Neural progenitor cell (in vitro differentiated cells): ENCODE measurements at regions not wholly inside any gene's neighbourhood (a gene's known extent, or its start where the extent isn't known, plus 50 kb on each side); places are given as distances from the start of the nearest gene placed in this dataset.

Experiments
- EZH2 ChIP-seq: fragments of 200-600 bp; sonication (generic); IDR thresholded peaks from 2 replicates; pipeline ENCODE4 v1.6.1; 2017; ENCODE audit warnings: antibody characterized with exemption, mild to moderate bottlenecking, moderate library complexity
- EZH2phosphoT487 ChIP-seq: fragments of 200-600 bp; sonication (generic); IDR thresholded peaks from 2 replicates; pipeline ENCODE4 v1.6.1; 2017; ENCODE audit warnings: antibody characterized with exemption
- TF ChIP-seq, protein P1 (sequence below): fragments of 200-600 bp; sonication (generic); IDR thresholded peaks from 2 replicates; pipeline ENCODE4 v1.5.1; 2017; ENCODE audit warnings: antibody characterized with exemption, mild to moderate bottlenecking

DNA sequence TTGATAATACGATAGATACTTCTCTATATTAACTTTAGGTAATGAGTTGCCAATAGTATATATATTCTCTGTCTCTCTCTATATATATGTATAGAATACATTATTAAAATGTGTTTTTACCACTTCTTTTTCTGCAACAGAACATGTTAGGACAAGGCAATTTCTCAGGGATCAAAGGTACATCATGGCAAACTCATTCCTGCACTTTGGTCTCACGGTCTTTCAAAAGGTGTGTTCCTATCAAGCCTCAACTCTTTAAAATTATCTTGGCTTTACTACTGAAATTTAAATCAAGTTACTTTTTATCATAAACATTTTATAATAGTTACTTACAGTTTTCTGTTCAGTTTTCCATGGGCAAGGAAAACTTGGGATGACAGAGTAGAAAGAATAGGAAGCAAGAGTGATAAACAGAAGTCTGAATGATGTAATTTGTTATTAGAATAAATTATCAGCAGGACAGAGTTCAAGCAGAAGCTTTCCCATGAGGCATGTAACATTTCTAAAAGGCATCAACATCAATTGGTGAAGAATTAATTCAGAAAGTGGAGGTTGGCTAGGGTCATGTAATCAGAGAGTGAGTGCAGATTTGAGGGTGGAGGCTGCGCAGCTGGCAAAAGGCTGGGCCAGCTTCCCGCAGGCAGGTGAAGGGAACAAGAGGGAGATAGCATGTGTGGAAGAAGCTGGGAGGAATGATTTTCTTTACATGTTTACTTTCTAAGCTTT lies 59.7 kb upstream of the LRAT start:
- TF ChIP-seq, protein P1, sequence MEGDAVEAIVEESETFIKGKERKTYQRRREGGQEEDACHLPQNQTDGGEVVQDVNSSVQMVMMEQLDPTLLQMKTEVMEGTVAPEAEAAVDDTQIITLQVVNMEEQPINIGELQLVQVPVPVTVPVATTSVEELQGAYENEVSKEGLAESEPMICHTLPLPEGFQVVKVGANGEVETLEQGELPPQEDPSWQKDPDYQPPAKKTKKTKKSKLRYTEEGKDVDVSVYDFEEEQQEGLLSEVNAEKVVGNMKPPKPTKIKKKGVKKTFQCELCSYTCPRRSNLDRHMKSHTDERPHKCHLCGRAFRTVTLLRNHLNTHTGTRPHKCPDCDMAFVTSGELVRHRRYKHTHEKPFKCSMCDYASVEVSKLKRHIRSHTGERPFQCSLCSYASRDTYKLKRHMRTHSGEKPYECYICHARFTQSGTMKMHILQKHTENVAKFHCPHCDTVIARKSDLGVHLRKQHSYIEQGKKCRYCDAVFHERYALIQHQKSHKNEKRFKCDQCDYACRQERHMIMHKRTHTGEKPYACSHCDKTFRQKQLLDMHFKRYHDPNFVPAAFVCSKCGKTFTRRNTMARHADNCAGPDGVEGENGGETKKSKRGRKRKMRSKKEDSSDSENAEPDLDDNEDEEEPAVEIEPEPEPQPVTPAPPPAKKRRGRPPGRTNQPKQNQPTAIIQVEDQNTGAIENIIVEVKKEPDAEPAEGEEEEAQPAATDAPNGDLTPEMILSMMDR = no peak
- TF ChIP-seq EZH2phosphoT487 (no peak), EZH2 (no peak)
